NCI-H748 treated with DMSO at 0.1 percent for 48 hours (cell line): ENCODE measurements at regions not wholly inside any gene's neighbourhood (a gene's known extent, or its start where the extent isn't known, plus 50 kb on each side); places are given as distances from the start of the nearest gene placed in this dataset.
A peak's percentile ranks its signal among the peaks of the same experiment; 100 is the strongest.
"Not testable (repeated sequence)": the region's sequence is repeated elsewhere in the genome, so short reads cannot be mapped to it uniquely, and the experiment has no call there.

Source experiments
- DNase-seq: peaks from one replicate; lab custom pipeline; 2025; lab: John Stamatoyannopoulos, UW

DNA sequence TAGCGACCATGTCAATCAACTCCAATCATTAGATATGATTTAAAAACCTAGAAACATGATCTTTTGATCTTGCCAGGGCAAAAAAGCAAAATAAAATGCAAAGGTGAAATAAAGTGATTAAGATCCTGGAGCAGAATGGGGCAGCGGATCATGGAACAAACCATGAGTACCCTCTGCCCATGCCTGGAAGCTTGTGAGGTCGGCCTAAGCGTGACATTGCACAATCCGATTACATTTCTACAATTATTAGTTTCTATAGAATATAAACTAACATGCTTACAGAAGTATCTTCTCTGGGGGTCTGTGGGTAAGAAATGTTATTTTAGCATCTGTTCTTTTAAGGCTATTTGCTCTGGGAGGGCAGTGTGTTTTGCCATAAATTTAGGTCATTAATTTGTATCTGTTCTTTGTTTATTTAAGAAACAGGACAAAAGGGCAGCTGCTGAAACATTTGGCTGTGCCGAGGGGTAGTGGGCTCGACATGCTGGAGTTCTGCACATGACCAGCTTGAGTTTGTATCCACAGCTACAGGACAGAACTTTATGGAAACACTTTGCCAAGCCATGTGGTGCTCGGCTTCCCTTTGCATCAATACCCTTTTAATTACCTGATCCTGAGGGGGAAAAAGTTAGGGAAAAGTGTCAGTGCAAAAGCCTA is 55.9 kb downstream of the ZBTB18 start:
- DNase-seq, result peak; percentile 84

DNA sequence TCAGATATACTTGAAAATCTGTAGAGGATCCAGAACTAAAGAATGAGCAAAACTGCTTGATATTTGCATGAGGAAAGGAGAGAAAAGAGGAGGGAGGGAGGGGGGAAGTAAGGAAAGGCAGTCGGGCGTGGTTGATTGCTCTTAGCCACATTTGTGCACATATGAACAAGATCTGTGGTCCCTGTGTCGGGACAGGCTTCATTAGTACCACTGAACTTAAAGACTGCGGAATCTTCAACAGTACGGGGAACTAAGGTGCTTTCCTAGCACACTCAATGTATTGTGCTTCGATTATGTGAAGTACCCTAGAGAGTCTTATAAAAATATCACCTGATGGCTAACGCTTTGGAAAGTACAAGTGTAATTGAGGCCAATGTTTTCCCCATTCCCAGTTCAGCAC is 59.9 kb downstream of the ZBTB18 start:
- no peak for DNase-seq

DNA sequence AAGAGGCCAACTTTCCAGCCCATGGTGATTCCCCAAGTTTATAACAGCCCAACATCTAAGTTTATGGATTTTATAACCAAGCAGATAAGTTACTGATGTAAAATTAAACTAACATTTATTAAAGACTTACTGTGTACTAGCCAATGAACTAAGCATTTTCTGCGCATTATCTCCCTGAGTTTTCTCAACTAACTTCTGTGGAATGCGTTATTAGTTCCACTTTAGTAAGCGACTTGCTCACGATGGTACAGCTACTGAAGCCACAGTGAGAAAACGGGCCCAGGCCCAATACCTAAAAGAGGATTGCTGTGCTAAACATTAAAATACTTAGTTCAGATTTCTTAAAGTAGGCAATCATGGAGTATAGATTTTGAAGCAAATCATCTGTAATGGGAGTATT is 61.0 kb downstream of the ZBTB18 start:
- DNase-seq, result no peak

DNA sequence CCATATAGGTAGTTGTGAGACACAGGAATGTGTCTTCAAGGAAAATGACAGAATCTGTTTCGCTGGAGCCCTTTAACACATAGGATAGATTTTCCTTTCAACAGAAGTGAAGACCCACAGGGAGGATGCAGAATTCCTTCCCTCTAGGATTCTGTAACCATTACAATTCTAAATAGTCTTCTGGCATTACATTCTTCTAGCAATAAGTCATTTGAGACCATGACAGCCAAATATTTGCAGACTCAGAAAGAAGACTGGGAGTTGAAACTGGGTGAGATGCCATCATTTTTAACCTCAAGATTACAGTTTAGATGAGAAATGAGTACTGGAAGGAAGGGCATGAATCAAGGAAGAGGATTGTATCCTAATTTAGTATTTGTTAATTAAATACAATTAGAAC is 61.6 kb downstream of the ZBTB18 start:
- DNase-seq, result no peak

DNA sequence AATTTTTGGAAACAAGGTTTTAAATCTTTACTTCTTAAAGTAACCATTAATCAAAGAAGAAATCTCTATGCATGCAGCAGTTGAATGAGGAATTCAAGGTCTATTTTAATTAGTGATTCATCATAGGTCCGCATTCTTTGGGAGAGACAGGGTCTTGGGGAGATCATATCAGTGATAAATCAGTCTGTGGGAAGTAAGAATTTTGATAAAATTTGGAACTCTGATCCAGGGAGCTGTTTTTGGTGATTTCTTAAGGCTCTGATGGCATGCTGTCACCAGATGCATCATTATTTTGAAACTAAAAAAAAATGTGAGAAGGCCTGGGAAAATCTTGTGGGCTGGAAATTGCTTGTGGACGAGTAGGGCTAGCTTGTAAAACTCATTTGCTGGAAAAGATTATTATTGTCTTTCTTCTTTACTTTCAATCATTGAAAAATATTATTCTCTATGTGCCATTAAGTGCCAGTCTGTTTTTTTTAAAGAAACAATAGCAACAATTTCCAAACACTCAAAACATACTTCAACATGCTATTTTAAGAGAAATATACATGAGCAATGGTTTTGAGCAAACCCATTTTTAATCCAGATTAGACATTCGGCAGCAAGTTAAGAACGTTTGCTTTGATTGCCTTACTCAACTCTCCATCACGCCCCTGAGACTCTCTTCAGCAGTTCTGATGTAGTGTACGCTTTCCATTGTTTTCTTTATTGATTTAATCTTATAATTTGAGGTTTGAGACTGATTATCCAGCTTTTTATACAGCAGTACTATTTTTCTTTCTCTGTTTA is 62.6 kb downstream of the ZBTB18 start:
- DNase-seq, result no peak

DNA sequence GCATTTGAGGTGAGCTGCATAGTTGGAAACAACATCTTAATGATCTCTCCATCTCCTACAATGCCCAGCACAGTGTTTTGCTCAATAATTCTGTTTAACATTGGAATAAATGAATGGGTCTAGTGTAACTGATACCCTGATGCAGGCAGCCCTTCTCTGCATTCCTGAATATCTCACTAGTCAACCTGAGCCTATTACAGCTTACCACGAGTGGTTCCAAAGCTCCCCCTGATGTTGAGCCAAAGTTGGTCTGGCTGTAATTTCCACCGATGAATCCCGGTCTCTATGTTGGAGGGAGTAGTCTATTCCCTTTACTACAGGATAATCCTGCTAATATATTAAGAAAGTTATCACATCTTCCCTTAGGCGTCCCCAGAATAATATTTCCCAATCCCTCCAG is 63.8 kb downstream of the ZBTB18 start:
- DNase-seq, result no peak

DNA sequence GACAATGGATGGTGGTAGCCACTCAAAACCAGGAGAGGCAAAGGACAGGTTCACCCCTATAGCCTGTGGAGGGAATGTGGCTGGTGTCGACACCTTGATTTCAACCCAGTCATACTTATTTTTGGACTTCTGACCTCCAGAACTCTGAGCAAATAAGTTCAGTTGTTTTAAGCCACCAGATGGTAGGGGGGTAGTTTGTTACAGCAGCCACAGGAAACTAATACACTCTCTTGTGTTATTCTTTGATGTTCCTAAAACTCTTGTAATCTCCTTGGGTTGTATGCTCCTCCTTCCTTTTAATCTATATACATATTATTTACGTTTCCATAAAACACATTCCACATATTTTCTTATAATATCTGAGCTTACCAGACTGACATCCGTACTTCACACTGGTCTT is 65.9 kb downstream of the ZBTB18 start:
- no peak for DNase-seq

DNA sequence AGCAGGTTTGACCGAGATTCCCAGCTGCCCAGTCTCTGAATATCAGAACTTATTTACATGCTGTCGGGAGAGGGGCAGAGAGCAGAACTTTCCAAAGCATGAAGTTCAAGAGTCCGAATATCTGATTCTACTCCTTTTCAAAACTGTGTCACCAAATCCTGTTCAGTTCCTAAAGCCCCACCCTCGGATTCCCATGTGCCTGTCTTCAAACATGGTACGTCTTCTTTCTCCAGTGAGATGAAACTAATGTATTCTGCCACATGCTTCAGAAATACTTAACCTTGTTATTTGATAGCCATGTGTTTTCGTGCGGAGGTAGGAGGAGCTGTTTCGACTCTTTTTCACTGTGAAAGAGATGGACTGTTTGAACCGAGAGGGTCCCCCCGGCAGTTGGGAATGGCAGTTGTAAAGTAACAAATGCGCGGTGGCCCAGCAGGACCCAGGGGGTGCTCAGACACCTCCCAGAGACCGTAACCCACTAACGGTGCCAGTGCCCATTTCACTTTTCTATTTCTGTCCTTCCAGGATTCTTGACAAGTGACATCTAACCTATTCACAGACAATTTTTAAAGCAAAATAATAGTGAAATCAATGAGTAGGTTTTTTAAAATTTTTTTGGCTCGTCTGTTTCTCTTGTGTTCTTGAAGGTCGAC is 67.2 kb downstream of the ZBTB18 start:
- DNase-seq, result peak; percentile 7

DNA sequence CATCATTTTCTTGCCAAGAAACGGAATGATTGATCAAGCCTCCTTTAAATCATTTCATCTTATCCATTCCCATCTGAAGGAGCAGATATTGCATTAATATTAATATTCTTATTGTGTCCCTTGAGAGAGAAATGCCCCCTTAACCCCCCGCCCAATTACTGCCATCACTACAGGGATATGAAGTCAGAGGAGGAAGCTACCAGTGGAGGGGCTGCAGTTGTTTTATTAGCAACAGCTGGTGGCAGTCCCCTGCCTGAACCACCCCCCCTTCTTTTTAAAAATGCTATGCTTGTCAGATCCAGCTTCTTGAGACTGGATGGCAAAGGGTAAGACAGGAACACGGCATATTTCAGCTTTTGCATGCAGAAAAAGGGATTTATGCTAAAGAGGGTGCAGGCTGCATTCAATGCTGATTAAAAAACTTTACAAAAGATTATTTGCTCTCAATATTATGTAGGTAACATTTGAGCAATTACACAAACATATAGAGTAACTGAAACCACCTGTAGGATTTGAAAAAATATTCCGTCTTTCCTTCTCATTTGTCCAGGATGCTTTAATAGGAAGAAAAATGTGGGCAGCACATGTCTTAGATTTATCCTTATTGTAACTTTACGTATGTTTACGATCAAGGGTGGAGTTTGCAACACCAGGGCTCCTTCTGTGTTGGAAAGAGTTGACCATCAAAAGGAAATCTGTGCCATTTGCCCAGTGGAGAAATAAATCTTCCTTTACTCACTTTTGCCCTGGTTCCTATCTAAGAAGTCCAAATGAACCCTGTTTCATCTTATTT is 77.7 kb downstream of the ZBTB18 start:
- DNase-seq, result no peak

DNA sequence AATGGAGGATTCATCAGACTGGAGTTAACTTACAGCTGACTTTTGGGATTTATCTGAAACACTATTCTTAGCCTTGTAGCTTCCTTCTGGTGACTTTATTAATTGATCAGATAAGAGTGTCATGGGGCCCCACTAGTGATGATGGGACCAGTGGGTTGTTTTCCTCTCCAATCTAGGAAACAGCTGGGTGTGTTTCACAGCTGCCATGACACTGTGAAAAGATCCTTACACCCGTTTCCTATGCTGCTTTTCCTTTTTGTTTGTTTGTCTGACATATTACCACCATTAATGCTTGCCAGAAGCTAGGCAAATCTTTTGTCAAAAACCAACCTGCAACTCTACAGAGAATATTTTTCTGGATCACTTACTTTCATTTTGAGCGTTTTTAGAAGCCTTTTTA is 86.2 kb downstream of the ZBTB18 start:
- no peak for DNase-seq

DNA sequence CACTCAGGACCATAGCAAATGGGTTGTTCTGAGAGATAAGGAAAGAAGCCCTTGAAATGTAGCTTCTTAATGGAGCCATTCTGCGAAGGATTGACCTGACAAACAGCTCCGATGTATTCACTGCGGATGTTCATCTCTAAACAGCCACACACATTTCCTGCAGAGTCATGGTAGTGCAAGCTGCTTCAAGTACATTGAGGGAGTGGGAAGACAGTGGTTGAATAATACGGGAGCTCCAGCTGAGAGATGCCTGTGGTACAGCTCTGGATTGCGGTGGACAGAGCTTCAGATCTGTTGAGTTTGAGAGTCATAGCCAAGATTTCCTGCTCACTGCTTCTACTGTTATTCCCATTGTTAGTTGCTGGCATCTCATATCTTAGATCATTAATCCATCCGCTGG is 86.6 kb downstream of the ZBTB18 start:
- no peak for DNase-seq

DNA sequence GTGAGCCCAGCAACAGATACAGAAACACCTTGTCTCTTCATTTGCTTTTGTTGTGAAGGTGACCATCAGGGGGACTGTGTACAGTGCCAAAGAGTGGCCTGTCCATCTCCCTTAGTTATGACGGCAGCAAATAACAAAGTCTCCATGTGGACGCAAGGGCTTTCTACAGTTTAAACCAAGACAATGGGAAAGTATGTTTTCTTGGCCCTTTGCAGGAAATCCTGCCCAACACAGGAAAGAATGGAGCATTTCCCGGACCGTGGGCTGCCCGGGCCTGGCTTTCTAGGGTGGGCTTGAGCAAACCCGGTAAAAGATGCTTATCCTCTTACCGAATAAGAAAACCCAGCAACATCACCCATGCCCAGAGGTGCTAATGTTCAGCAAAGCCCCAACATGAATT is 87.3 kb downstream of the ZBTB18 start:
- DNase-seq, result no peak

DNA sequence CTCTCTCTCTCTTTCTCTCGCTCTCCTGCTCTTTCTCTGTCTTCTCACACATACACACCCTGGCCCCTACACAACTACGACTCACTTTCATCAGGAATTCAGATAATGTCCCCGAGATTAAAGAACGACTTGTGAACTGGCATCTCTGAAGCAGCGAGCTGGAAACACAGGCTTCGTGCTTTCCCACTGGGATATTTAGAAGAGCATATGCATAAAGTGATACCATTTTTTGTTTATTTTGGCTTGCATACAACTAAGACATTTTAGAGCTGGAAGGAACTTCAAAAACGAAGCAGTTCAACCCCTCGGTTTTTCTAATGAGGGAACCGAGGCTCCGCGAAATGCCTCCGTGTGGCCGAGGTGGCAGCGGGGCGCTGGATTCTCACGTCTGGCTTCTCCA is 88.6 kb downstream of the ZBTB18 start:
- no peak for DNase-seq

DNA sequence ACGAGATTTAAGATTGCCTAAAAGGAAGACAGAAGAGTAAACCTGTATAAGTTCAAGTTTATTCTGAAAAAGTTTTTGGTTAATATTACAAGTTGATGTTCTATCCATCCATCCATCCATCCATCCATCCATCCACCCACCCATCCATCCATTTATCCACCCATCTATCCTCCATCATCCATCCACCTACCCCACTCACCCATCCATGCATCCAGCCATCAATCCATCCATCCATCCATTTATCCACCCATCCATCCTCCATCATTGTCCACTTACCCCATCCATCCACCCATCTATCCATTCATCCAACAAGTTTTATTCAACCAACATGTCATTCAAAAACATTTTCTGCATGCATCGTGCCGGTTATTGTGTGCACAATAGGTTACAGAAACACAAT is 89.3 kb downstream of the ZBTB18 start:
- DNase-seq, result no peak

DNA sequence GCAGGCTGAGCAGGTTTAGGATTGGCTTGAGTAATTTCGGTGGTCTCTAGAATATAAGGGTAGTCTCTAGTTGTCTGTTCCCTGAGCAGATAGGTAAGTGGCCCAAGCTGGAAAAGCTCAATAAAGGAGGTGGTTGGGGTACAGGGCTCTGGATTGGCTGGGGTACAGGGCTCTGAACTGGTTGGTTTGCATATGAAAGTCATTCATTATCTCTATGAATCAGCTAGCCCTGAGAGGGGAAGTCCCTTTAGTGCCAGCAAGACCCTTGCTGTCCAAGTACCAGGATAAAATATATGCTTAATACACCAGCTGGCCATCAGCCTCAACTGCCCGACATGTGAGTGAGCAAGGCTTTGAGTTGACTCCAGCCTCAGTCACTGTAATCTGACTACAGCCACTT is 93.0 kb downstream of the ZBTB18 start:
- DNase-seq, result no peak

DNA sequence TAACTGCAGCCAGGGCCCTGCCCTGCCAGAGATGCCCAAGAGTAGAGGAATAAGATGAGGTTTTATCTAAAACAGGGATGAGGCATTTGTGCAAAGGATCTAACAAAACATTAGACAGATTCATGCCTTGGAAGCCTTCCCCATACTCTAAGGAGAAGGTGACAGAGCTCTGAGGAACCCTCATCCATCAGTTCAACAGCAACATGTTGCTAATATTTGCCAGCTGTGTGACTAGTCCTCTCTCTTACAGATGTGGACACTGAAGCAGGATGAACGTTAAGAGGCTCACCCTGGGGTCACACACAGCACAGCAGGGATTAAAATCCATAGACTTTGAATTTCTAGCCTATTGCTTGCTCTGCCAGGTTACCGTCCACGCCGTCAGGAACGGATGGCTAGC is 99.0 kb downstream of the ZBTB18 start:
- DNase-seq, result no peak

DNA sequence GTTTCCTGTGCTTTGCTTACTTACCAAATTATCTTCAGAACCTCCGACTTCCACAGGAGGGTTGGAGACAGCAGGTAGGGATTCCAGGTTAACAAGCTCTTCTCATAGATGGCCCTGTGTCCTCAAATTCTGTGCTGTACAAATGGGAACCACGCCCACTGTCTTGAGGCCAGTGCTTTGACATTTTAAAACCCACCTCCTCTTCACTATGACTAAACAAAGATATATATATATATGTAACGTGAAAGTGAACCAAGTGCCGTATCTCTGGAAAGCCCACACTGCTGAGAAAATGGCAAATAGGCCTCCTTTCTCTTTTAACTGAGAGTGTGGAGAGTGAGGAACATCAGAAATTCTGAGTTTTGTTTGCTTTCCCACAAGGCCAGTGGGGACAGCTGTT is 99.6 kb downstream of the ZBTB18 start:
- DNase-seq, result no peak

DNA sequence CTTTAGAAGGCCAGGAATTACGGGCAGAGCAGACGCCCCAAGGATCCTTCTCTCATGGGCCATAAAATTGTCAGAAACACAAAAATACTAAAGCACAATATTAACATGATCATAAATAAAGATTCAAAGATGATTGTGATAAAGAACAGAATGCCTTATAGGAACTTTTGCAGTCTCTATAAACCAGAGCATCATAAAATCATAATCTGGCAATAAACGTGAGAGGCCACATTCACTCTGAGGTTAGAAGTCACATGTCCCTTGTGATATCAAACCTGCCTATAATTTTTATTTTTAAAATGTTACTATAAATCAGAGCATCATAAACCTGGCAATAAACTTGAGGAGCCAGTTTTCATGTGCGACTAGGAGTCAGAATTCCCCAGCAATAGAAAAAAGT is 100.5 kb downstream of the ZBTB18 start:
- no peak for DNase-seq

DNA sequence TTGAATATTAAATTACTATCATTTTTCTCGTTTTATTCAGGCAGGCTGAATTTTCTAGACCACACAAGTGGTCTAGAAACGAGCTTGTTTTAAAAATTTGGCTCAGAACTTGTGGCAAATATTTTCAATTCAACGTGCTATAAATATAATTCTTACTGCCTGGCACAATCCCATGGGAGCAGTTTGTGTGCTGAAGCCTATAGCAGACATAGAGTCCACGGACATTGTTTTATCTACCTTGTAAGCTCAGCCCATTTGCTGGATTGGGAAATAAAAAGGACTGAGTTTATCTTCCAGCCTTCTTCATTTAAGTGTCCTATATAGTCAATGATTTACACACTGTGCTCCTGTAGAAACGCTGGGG is 103.4 kb downstream of the ZBTB18 start:
- DNase-seq, result no peak

DNA sequence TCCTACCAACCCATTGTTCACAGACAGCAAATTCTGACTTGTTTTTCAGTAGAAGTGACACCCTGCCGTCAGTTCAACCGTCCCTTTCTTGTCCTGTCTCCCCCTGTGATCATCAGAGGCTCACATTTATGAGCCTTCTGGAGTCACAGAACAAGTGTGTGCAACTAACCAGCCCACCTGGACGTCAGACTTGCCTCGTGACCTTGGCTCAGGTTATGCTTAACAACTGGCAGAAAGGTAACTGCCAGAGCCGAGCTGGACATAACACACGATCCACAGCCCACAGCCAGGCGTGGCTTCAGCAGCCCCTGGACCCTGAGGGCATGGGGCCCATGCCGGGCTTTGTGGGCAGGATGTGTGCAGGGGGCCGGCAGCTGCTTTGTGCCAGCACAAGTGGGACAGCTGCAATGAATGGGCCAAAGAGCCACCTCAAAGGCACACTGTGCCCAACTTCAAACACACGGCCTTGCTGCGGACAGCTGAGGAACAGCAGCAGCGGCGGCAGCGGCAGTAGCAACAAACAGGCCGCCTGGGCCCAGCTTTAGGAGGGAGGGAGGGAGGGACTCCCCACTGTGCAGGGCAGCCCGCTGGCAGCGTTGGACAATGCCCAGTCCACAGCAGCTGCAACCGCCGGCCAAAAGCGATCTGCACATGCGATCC is 103.9 kb downstream of the ZBTB18 start:
- no peak for DNase-seq

DNA sequence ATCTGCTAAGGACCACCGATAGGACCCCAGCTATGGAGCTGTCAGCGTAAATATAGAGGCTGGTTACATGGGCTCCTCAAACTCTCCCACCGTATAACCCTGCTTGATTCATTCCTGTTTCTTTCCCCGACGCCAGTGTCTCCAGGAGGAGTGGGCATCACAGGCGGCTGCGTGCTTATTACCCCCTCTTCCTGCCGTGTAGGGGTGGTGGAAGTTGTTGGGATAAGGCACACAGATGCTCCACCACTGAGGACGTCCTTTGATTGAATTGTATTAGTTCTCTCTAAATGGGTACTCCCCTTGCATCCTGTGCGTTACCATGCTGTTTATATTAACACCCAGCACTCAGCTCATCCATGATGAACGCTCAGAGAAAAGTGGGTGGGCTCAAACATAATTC is 104.6 kb downstream of the ZBTB18 start:
- DNase-seq, result no peak

DNA sequence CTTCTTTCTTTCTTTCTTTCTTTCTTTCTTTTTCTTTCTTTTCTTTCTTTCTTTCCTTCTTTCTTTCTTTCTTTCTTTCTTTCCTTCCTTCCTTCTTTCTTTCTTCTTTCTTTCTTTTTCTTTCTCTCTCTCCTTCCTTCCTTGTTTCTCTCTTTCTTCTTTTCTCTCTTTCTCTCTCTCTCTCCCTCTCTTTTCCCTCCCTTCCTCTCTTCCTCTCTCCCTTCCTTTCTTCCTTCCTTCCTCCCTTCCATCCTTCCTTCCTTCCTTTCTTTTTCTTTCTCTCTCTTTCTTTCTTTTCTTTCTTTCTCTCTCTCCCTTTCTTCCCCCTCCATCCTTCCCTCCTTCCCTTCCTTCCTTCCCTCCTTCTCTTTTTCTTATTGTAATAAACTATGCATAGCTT is 105.5 kb downstream of the ZBTB18 start:
- not testable (repeated sequence) for DNase-seq
